B cell (primary cell): ENCODE measurements at regions not wholly inside any gene's neighbourhood (a gene's known extent, or its start where the extent isn't known, plus 50 kb on each side); places are given as distances from the start of the nearest gene placed in this dataset.

Experiments used
- CTCF ChIP-seq: fragments of 200-600 bp; IDR thresholded peaks from one replicate; pipeline ENCODE4 v1.8.0; 2022; ENCODE audit warnings: antibody characterized with exemption, mild to moderate bottlenecking
- EZH2 ChIP-seq: IDR thresholded peaks from 2 replicates; pipeline ENCODE4 v1.6.1; 2012; ENCODE audit warnings: borderline replicate concordance, low read depth, mild to moderate bottlenecking, moderate library complexity, low read length; ENCODE audit not compliant: insufficient read depth, poor library complexity, severe bottlenecking

GRCh38 chr5:128904805-128905567, 60.3 kb upstream of the SLC27A6 start:
- TF ChIP-seq EZH2 (no peak), CTCF (no peak)
